ENCODE measurements at regions not wholly inside any gene's neighbourhood (a gene's known extent, or its start where the extent isn't known, plus 50 kb on each side); places are given as distances from the start of the nearest gene placed in this dataset.

DNA sequence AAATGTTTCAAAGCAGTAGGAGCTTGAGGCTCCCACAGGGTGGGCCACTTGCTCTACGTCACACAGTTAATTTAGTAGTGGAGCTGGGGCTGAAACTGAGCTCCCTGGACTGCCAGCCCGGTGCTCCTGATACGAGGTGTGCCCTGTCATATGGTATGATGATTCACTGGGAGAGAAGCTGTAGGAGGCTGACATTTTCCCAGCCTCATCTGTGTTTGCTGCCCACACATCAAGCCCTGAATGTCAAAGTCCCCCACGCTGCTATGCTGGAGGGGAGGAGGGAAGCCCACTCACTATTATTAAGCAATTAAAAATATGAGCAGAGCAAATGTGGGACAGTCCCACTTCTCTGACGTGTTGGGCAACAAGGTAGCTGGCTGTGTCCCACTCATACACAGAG lies 81.2 kb upstream of the SORCS3 start:
- TF ChIP-seq, protein P1, sequence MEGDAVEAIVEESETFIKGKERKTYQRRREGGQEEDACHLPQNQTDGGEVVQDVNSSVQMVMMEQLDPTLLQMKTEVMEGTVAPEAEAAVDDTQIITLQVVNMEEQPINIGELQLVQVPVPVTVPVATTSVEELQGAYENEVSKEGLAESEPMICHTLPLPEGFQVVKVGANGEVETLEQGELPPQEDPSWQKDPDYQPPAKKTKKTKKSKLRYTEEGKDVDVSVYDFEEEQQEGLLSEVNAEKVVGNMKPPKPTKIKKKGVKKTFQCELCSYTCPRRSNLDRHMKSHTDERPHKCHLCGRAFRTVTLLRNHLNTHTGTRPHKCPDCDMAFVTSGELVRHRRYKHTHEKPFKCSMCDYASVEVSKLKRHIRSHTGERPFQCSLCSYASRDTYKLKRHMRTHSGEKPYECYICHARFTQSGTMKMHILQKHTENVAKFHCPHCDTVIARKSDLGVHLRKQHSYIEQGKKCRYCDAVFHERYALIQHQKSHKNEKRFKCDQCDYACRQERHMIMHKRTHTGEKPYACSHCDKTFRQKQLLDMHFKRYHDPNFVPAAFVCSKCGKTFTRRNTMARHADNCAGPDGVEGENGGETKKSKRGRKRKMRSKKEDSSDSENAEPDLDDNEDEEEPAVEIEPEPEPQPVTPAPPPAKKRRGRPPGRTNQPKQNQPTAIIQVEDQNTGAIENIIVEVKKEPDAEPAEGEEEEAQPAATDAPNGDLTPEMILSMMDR (IDR thresholded peaks at IDR 0.05; ENCODE audit: insufficient read depth, low read length, poor library complexity, severe bottlenecking): no peak
- no peak for TF ChIP-seq EZH2phosphoT487 (conservative IDR thresholded peaks at IDR 0.05; ENCODE audit: low read length)
